ENCODE measurements at regions not wholly inside any gene's neighbourhood (a gene's known extent, or its start where the extent isn't known, plus 50 kb on each side); places are given as distances from the start of the nearest gene placed in this dataset.
A peak's percentile ranks its signal among the peaks of the same experiment; 100 is the strongest.
"Not testable (repeated sequence)": the region's sequence is repeated elsewhere in the genome, so short reads cannot be mapped to it uniquely, and the experiment has no call there.

GRCh38 chr1:149300478-149301218 lies 174.2 kb upstream of the NBPF19 start:
- not testable (repeated sequence) for DNase-seq (ENCODE audit: low spot score in 2 of 2); H3K36me3 Mint-ChIP-seq; H3K9me3 Mint-ChIP-seq; H3K27ac Mint-ChIP-seq; ATAC-seq

- not testable (repeated sequence) for DNase-seq (ENCODE audit: low spot score in 2 of 2); H3K27ac Mint-ChIP-seq; ATAC-seq; H3K9me3 Mint-ChIP-seq; H3K36me3 Mint-ChIP-seq
Measured at GRCh38 chr1:149301282-149301681, 173.6 kb upstream of the NBPF19 start.

DNA sequence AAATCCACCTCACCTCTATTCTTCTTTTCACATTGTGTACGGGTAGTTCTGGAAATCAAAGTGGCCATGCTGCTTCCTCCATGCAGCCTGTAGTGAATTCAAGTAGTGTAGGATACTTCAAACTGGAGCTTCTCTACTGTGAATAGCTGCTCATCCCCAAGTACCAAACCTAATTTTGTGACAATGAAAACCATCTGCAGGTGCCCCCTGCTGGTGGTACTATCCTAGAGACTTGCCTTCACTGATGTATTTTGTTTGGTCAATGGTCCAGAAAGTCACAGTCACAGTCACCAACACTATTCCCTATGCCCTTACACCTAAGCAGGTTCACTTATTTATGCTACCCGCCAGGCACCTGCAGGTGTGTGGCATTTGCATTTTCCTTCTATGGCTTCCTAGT lies 170.0 kb upstream of the NBPF19 start:
- H3K9me3 Mint-ChIP-seq; H3K27ac Mint-ChIP-seq; H3K36me3 Mint-ChIP-seq; DNase-seq (ENCODE audit: low spot score in 2 of 2): not testable (repeated sequence)
- peak; percentile 57 to 61 for ATAC-seq

- not testable (repeated sequence) for ATAC-seq; DNase-seq (ENCODE audit: low spot score in 2 of 2); H3K9me3 Mint-ChIP-seq; H3K27ac Mint-ChIP-seq; H3K36me3 Mint-ChIP-seq
Measured at GRCh38 chr1:149307640-149308039, 167.2 kb upstream of the NBPF19 start.

GRCh38 chr1:149314921-149315320 lies 159.9 kb upstream of the NBPF19 start:
- H3K9me3 Mint-ChIP-seq; ATAC-seq; DNase-seq (ENCODE audit: low spot score in 2 of 2); H3K27ac Mint-ChIP-seq; H3K36me3 Mint-ChIP-seq: not testable (repeated sequence)

- ATAC-seq = peak; percentile 20 to 34
- H3K27ac Mint-ChIP-seq; H3K9me3 Mint-ChIP-seq; DNase-seq (ENCODE audit: low spot score in 2 of 2); H3K36me3 Mint-ChIP-seq: not testable (repeated sequence)
Measured at GRCh38 chr1:149320971-149321731, 153.7 kb upstream of the NBPF19 start.

GRCh38 chr1:149321732-149322016 lies 153.2 kb upstream of the NBPF19 start:
- not testable (repeated sequence) for ATAC-seq; H3K27ac Mint-ChIP-seq; DNase-seq (ENCODE audit: low spot score in 2 of 2); H3K36me3 Mint-ChIP-seq; H3K9me3 Mint-ChIP-seq

- H3K36me3 Mint-ChIP-seq; H3K27ac Mint-ChIP-seq; H3K9me3 Mint-ChIP-seq; ATAC-seq; DNase-seq (ENCODE audit: low spot score in 2 of 2): not testable (repeated sequence)
Measured at GRCh38 chr1:149330081-149330335, 144.8 kb upstream of the NBPF19 start.

- not testable (repeated sequence) for DNase-seq (ENCODE audit: low spot score in 2 of 2); H3K9me3 Mint-ChIP-seq; H3K36me3 Mint-ChIP-seq; H3K27ac Mint-ChIP-seq
- ATAC-seq = peak in 1 of 2 donors; percentile 56
Measured at GRCh38 chr1:149336082-149336481, 138.8 kb upstream of the NBPF19 start.

DNA sequence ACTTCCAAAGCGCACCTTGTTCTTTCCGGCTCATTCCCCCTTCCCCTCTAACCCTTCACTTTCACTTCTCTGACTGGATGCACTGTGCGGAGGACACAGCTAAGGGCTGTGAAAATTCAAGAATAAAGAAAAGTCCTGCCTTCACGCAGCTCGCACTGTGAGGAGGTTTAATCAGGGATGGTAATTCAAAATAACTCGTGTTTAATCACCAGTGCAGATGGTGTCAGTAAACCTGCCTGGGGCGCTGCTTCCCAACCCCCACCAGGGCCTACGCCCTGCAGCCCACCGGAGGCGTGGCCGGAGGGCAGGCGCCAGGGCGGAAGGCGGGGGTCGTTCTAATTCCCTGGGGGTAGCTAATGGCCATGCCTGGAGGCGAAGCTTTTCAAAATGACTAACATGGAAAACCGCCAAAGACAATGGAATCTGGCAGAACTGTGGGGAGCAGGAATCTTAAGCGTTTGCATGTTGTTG lies 136.6 kb upstream of the NBPF19 start:
- H3K9me3 Mint-ChIP-seq; H3K36me3 Mint-ChIP-seq; H3K27ac Mint-ChIP-seq; DNase-seq (ENCODE audit: low spot score in 2 of 2): not testable (repeated sequence)
- peak in 1 of 2 donors; percentile 29 for ATAC-seq

DNA sequence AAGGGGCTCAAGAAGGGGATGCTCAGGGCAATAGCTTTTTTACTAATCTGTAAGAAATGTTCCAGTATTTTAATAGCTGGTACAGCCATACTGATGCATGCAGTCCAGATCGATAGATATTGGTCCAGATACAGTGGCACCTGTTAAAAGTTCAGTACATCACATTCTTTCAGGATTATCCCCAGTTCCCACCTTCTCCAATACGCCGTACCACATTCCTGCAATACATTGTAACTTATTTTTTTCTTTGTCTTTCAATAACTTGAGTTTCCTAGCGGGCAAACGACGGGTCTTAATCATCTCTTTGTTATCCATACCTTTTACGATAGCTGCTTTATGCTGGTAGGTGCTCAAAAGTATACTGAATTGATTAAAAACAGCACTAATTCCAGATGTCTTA lies 136.1 kb upstream of the NBPF19 start:
- not testable (repeated sequence) for ATAC-seq; H3K9me3 Mint-ChIP-seq; DNase-seq (ENCODE audit: low spot score in 2 of 2); H3K27ac Mint-ChIP-seq; H3K36me3 Mint-ChIP-seq

DNA sequence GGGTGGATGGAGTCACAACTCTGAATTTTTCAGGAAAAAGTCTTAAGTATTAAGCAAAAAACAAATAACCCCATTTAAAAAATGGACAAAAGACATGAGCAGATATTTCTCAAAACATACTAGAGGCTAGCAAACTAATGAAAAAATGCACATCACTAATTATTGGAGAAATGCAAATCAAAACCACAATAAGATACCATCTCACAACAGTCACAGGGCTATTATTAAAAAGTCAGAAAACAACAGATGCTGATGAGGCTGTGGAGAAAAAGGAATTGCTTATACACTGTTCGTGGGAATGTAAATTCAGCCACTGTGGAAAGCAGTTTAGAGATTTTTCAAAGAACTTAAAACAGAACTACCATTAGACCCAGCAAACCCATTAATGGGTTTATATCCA lies 125.4 kb upstream of the NBPF19 start:
- DNase-seq (ENCODE audit: low spot score in 2 of 2); ATAC-seq; H3K9me3 Mint-ChIP-seq: not testable (repeated sequence)

DNA sequence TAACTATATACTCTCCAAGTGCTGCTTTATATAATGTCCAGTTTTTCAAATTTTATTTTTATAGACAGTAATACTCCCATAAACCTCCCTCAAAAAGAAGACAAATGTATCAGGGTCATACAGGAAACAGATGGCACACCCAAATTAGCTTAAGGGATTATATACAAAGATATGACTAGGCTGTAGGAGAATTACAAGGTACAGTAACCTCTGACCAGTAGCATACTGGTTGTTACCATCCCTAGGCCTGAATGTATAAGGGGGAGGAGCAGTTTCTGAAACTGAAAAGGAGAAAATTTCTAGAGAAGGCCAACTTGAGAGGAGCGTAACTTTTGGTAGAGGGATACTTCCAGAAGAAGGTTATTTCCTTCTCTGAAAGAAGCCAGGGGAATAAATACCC lies 122.6 kb upstream of the NBPF19 start:
- DNase-seq (ENCODE audit: low spot score in 2 of 2); H3K27ac Mint-ChIP-seq; H3K36me3 Mint-ChIP-seq; ATAC-seq; H3K9me3 Mint-ChIP-seq: not testable (repeated sequence)

More for the DNA sequence above, 125.4 kb upstream of the NBPF19 start:
- H3K36me3 Mint-ChIP-seq, H3K27ac Mint-ChIP-seq: not testable (repeated sequence)

DNA sequence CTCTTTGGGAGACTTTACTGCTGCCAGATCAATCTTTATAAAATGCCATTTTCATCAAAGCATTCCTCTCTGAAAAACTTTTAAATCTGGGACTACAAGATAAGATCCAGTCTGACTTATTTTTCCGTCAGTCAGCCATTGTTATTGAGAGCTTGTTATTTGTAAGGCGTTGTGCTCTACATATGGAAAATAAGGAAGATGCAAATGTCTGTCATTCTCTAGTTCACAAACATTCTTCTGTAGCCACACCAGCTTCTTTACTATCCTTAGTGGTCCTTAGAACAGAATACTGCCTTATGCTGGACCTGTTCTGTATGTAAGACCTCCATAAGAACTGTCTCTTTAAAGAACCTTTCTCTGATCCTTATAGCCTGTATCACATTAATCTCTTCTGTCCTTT lies 120.3 kb upstream of the NBPF19 start:
- not testable (repeated sequence) for ATAC-seq; H3K36me3 Mint-ChIP-seq; H3K27ac Mint-ChIP-seq; DNase-seq (ENCODE audit: low spot score in 2 of 2); H3K9me3 Mint-ChIP-seq

DNA sequence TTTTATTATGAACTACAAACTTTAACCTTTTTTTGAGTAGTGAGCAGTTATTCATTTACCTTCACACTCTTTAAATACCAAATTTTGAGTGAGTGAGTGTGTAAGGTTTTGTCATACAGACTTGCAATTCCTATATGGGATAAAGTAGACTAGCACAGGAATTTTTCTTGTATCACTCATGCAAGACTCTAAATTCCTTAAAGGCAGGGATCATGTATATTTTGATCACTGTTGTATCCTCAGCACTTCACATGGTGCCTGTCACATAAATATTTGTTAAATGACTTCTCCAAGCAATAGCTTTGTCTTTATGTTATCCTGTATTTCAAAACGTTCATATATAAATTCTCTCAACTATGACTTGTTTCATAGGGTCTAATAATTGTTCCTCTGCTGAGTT lies 119.1 kb upstream of the NBPF19 start:
- not testable (repeated sequence) for H3K36me3 Mint-ChIP-seq; ATAC-seq; H3K9me3 Mint-ChIP-seq; DNase-seq (ENCODE audit: low spot score in 2 of 2); H3K27ac Mint-ChIP-seq

DNA sequence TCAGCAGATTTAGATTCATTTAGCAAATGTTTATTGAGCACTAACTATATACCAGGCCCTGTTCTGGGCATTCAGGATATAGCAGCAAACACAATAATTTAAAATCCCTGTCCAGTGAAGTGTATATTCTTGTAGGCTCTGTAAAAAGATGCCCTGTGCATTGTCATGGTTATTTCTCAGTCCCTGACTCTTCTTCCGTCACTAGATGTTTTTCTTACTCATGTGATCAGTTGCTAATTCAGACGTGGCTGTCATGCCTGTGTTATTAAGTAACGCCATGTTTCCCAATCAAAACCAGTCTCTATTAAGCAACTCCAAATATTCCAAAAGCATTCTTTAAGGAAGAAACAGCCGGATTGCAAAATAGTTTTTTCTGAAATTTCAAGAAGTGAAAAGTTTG lies 118.7 kb upstream of the NBPF19 start:
- H3K9me3 Mint-ChIP-seq; H3K36me3 Mint-ChIP-seq; ATAC-seq; DNase-seq (ENCODE audit: low spot score in 2 of 2); H3K27ac Mint-ChIP-seq: not testable (repeated sequence)

GRCh38 chr1:149360351-149360750 lies 114.5 kb upstream of the NBPF19 start:
- H3K36me3 Mint-ChIP-seq; H3K27ac Mint-ChIP-seq; H3K9me3 Mint-ChIP-seq; DNase-seq (ENCODE audit: low spot score in 2 of 2); ATAC-seq: not testable (repeated sequence)

DNA sequence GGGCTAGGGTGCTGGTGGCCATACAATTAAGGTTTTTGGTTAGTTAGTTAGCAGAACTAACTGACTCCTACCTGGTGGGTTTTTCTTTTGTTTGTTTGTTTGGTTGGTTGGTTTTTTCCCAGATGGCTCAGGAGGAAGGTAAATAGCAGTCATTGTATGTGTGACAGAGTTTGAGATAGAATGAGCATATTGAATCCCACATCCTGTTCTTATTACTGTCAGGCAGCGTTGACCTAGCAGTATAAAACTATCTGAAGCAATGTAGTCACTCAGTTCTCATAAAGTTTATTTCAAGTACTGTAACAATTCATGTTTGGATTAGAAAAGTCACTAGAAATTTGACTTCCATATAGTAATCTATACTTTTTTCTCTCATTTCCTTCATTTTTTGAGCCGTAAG lies 113.5 kb upstream of the NBPF19 start:
- H3K27ac Mint-ChIP-seq; H3K36me3 Mint-ChIP-seq; H3K9me3 Mint-ChIP-seq; ATAC-seq; DNase-seq (ENCODE audit: low spot score in 2 of 2): not testable (repeated sequence)
